Neural cell (in vitro differentiated cells): ENCODE measurements at regions not wholly inside any gene's neighbourhood (a gene's known extent, or its start where the extent isn't known, plus 50 kb on each side); places are given as distances from the start of the nearest gene placed in this dataset.

Experiments
- H2AFZ ChIP-seq: fragments of 200-600, 300-800 bp; sonication (generic), shearing (Covaris generic); 2 replicates; pipeline ENCODE4 v1.6.0; 2014; ENCODE audit warnings: low read depth, mild to moderate bottlenecking, antibody characterized with exemption, low read length, moderate library complexity
- H3F3A ChIP-seq: fragments of 200-600 bp; shearing (Covaris generic); 2 replicates; pipeline ENCODE4 v1.6.1; 2016; ENCODE audit warnings: mild to moderate bottlenecking, moderate library complexity, mixed read lengths, antibody characterized with exemption, low read length; ENCODE audit not compliant: insufficient read depth, poor library complexity, severe bottlenecking
- H3K27ac ChIP-seq: fragments of 200-600, 300-800 bp; sonication (generic), shearing (Covaris generic); 2 replicates; pipeline ENCODE4 v1.5.1; 2014; ENCODE audit warnings: mild to moderate bottlenecking, low read length, moderate library complexity
- H3K27me3 ChIP-seq: fragments of 300-800, 200-600 bp; sonication (generic), shearing (Covaris generic); 2 replicates; pipeline ENCODE4 v1.6.0; 2014; ENCODE audit warnings: mild to moderate bottlenecking, low read depth, low read length, moderate library complexity; ENCODE audit not compliant: insufficient read depth
- H3K36me3 ChIP-seq: fragments of 300-800, 200-600 bp; sonication (generic), shearing (Covaris generic); 2 replicates; pipeline ENCODE4 v1.5.1; 2014; ENCODE audit warnings: mild to moderate bottlenecking, antibody characterized with exemption, low read length, moderate library complexity; ENCODE audit not compliant: insufficient read depth
- H3K4me2 ChIP-seq: fragments of 300-800, 200-600 bp; sonication (generic), shearing (Covaris generic); 2 replicates; pipeline ENCODE4 v1.6.0; 2014; ENCODE audit warnings: mild to moderate bottlenecking, low read length
- H3K4me3 ChIP-seq: fragments of 300-800, 200-600 bp; sonication (generic), shearing (Covaris generic); 2 replicates; pipeline ENCODE4 v1.5.1; 2014; ENCODE audit warnings: mild to moderate bottlenecking, low read length, moderate library complexity
- H3K79me2 ChIP-seq: fragments of 200-600 bp; shearing (Covaris generic); replicated peaks from 2 replicates; pipeline ENCODE4 v1.6.0; 2014; ENCODE audit warnings: mild to moderate bottlenecking, low read length, moderate library complexity; ENCODE audit not compliant: insufficient read depth
- H3K9ac ChIP-seq: fragments of 300-800, 200-600 bp; sonication (generic), shearing (Covaris generic); 2 replicates; pipeline ENCODE4 v1.6.1; 2016; ENCODE audit warnings: mild to moderate bottlenecking, low read length, mixed read lengths
- H3K9me2 ChIP-seq: fragments of 200-600 bp; shearing (Covaris generic); 2 replicates; pipeline ENCODE4 v1.6.1; 2016; ENCODE audit warnings: mild to moderate bottlenecking, low read length, mixed read lengths; ENCODE audit not compliant: insufficient read depth
- H3K9me3 ChIP-seq: fragments of 200-600, 300-800 bp; sonication (generic), shearing (Covaris generic); 2 replicates; pipeline ENCODE4 v1.6.1; 2016; ENCODE audit warnings: mild to moderate bottlenecking, mixed run types, low read length, moderate library complexity, mixed read lengths
- H4K20me1 ChIP-seq: fragments of 200-600 bp; shearing (Covaris generic); 2 replicates; pipeline ENCODE4 v1.6.1; 2016; ENCODE audit warnings: mild to moderate bottlenecking, mixed run types; ENCODE audit not compliant: insufficient read depth
- CTCF ChIP-seq: fragments of 450-650 bp; IDR thresholded peaks from 2 replicates; pipeline ENCODE4 v1.5.1; 2014; ENCODE audit warnings: antibody characterized with exemption, mild to moderate bottlenecking, moderate library complexity; ENCODE audit not compliant: poor library complexity, severe bottlenecking
- EP300 ChIP-seq: fragments of 450-650 bp; conservative IDR thresholded peaks from 2 replicates; pipeline ENCODE4 v1.6.1; 2014; ENCODE audit warnings: antibody characterized with exemption, mild to moderate bottlenecking, moderate library complexity; ENCODE audit not compliant: poor library complexity, severe bottlenecking
- EZH2 ChIP-seq: fragments of 200-600, 300-800 bp; shearing (Covaris generic), sonication (generic); IDR thresholded peaks from 2 replicates; pipeline ENCODE4 v1.6.1; 2014; ENCODE audit warnings: antibody characterized with exemption, low read length, borderline replicate concordance, mild to moderate bottlenecking; ENCODE audit not compliant: insufficient read depth, poor library complexity, severe bottlenecking
- MXI1 ChIP-seq: fragments of 450-650 bp; conservative IDR thresholded peaks from 2 replicates; pipeline ENCODE4 v1.6.1; 2014; ENCODE audit warnings: antibody characterized with exemption, mild to moderate bottlenecking; ENCODE audit not compliant: poor library complexity, severe bottlenecking
- POLR2AphosphoS5 ChIP-seq: IDR thresholded peaks from 2 replicates; pipeline ENCODE4 v1.6.1; 2012
- RAD21 ChIP-seq: fragments of 450-650 bp; conservative IDR thresholded peaks from 2 replicates; pipeline ENCODE4 v1.6.1; 2014; ENCODE audit warnings: antibody characterized with exemption, mild to moderate bottlenecking, moderate library complexity
- REST ChIP-seq: IDR thresholded peaks from 2 replicates; pipeline ENCODE4 v1.6.1; 2012; ENCODE audit warnings: borderline replicate concordance
- SMC3 ChIP-seq: fragments of 450-650 bp; conservative IDR thresholded peaks from 2 replicates; pipeline ENCODE4 v1.6.1; 2014; ENCODE audit warnings: antibody characterized with exemption, mild to moderate bottlenecking, moderate library complexity; ENCODE audit not compliant: poor library complexity
- TAF1 ChIP-seq: IDR thresholded peaks from 2 replicates; pipeline ENCODE4 v1.6.1; 2012; ENCODE audit warnings: low read depth

- no peaks in the 10 kb centered on the region for H3K79me2 ChIP-seq
- H3K27me3 ChIP-seq, result no peaks in the 10 kb centered on the region
- H3F3A ChIP-seq, result no peaks in the 10 kb centered on the region
- H3K9me3 ChIP-seq, result no peaks in the 10 kb centered on the region
- H4K20me1 ChIP-seq, result no peaks in the 10 kb centered on the region
- H3K4me2 ChIP-seq, result no peak overlapping the region
- no peaks in the 10 kb centered on the region for H3K36me3 ChIP-seq
- H3K9ac ChIP-seq, result no peak overlapping the region
- H2AFZ ChIP-seq, result no peak overlapping the region
- no peaks in the 10 kb centered on the region for H3K9me2 ChIP-seq
- no peak overlapping the region for H3K27ac ChIP-seq
- H3K4me3 ChIP-seq, result no peak overlapping the region
- TF ChIP-seq POLR2AphosphoS5, result no peak
- TF ChIP-seq EZH2, result no peak
- TF ChIP-seq CTCF, result no peak
- TF ChIP-seq REST, result no peak
- TF ChIP-seq MXI1, result no peak
- TF ChIP-seq SMC3, result no peak
- TF ChIP-seq RAD21, result no peak
Observed at GRCh38 chr4:189098932-189099696, 841.6 kb upstream of the FRG1 start.

GRCh38 chr4:189113389-189113888 is 827.2 kb upstream of the FRG1 start:
- TF ChIP-seq EZH2, result no peak
- no peak for TF ChIP-seq TAF1
- TF ChIP-seq EP300, result no peak
- TF ChIP-seq SMC3, result no peak
- no peak for TF ChIP-seq POLR2AphosphoS5
- TF ChIP-seq CTCF, result no peak
- TF ChIP-seq MXI1, result no peak
- TF ChIP-seq REST, result no peak
- no peak for TF ChIP-seq RAD21

More at GRCh38 chr4:189113389-189113888, 827.2 kb upstream of the FRG1 start:
- H2AFZ ChIP-seq, result no peak overlapping the region
- H4K20me1 ChIP-seq, result no peaks in the 10 kb centered on the region
- no peaks in the 10 kb centered on the region for H3F3A ChIP-seq
- H3K9me3 ChIP-seq, result no peaks in the 10 kb centered on the region
- H3K9ac ChIP-seq, result no peak overlapping the region
- H3K79me2 ChIP-seq, result no peaks in the 10 kb centered on the region
- H3K4me3 ChIP-seq, result no peak overlapping the region
- H3K27me3 ChIP-seq, result no peaks in the 10 kb centered on the region
- H3K27ac ChIP-seq, result no peak overlapping the region
- H3K4me2 ChIP-seq, result no peak overlapping the region
- H3K36me3 ChIP-seq, result no peaks in the 10 kb centered on the region
- H3K9me2 ChIP-seq, result no peaks in the 10 kb centered on the region
